Endodermal cell (in vitro differentiated cells): ENCODE measurements at regions not wholly inside any gene's neighbourhood (a gene's known extent, or its start where the extent isn't known, plus 50 kb on each side); places are given as distances from the start of the nearest gene placed in this dataset.
A peak's percentile ranks its signal among the peaks of the same experiment; 100 is the strongest.
"Not testable (repeated sequence)": the region's sequence is repeated elsewhere in the genome, so short reads cannot be mapped to it uniquely, and the experiment has no call there.

ENCODE experiments used
- DNase-seq: peaks from one replicate; pipeline ENCODE4 v3.0.0-alpha.2; 2017
- H3K27ac ChIP-seq: 2 replicates; pipeline ENCODE4 v1.5.1; 2013; ENCODE audit warnings: mild to moderate bottlenecking, low read depth, low read length, moderate library complexity
- H3K27me3 ChIP-seq: 2 replicates; pipeline ENCODE4 v1.6.1; 2013; ENCODE audit warnings: mild to moderate bottlenecking, low read length, moderate library complexity; ENCODE audit not compliant: insufficient read depth, control insufficient read depth, poor library complexity, severe bottlenecking
- H3K36me3 ChIP-seq: 2 replicates; pipeline ENCODE4 v1.7.0; 2013; ENCODE audit warnings: mild to moderate bottlenecking, low read length, moderate library complexity; ENCODE audit not compliant: control insufficient read depth, insufficient read depth
- H3K4me1 ChIP-seq: one replicate; pipeline ENCODE4 v1.7.0; 2013; ENCODE audit warnings: low read length; ENCODE audit not compliant: control insufficient read depth, insufficient read depth
- H3K4me3 ChIP-seq: 2 replicates; pipeline ENCODE4 v1.5.1; 2013; ENCODE audit warnings: mild to moderate bottlenecking, low read length, moderate library complexity
- H3K9ac ChIP-seq: 2 replicates; pipeline ENCODE4 v1.6.1; 2013; ENCODE audit warnings: mild to moderate bottlenecking, low read length, moderate library complexity; ENCODE audit not compliant: poor library complexity, severe bottlenecking; ENCODE audit errors: extremely low read depth
- H3K9me3 ChIP-seq: 2 replicates; pipeline ENCODE4 v1.6.1; 2013; ENCODE audit warnings: mild to moderate bottlenecking, low read length, moderate library complexity; ENCODE audit not compliant: control insufficient read depth
- H3K27ac Mint-ChIP-seq: 2 replicates; pipeline ENCODE4 v1.8.0; 2020; ENCODE audit warnings: mixed read lengths
- H3K27me3 Mint-ChIP-seq: 2 replicates; pipeline ENCODE4 v1.8.0; 2021; ENCODE audit warnings: mild to moderate bottlenecking, mixed read lengths; ENCODE audit not compliant: insufficient read depth
- H3K36me3 Mint-ChIP-seq: 2 replicates; pipeline ENCODE4 v1.8.0; 2020; ENCODE audit warnings: low read depth, mixed read lengths
- H3K4me1 Mint-ChIP-seq: 2 replicates; pipeline ENCODE4 v1.8.0; 2020; ENCODE audit warnings: mixed read lengths
- H3K4me3 Mint-ChIP-seq: 2 replicates; pipeline ENCODE4 v1.8.0; 2020; ENCODE audit warnings: mild to moderate bottlenecking, moderate library complexity, mixed read lengths
- H3K9me3 Mint-ChIP-seq: 2 replicates; pipeline ENCODE4 v1.8.0; 2020; ENCODE audit warnings: mild to moderate bottlenecking, mixed read lengths
- WGBS, 2 experiments: methylation state at CpG; one replicate each; pipeline versions ENCODE4 v1.1.5 to v1.1.7; 2013; ENCODE audit warnings: missing lambda C conversion rate in 2 of 2, mixed read lengths in 1 of 2; ENCODE audit not compliant: insufficient coverage in 1 of 2, insufficient read length in 1 of 2; 5-methylcytosine and 5-hydroxymethylcytosine counted together

- not testable (repeated sequence) for H3K4me3 ChIP-seq, H3K9me3 ChIP-seq, H3K9me3 Mint-ChIP-seq, DNase-seq, H3K36me3 ChIP-seq, H3K27ac ChIP-seq, H3K27ac Mint-ChIP-seq, H3K4me1 Mint-ChIP-seq, H3K4me3 Mint-ChIP-seq, H3K27me3 ChIP-seq, H3K4me1 ChIP-seq, H3K27me3 Mint-ChIP-seq, H3K9ac ChIP-seq, H3K36me3 Mint-ChIP-seq
- 59% methylated on average over 3 of the region's 3 CpGs; no CpG with 5 or more reads in 1 of the 2 experiments for WGBS, 2 experiments
Measured at GRCh38 chr7:150090776-150091175, 217.0 kb downstream of the ATP6V0E2 start.

GRCh38 chr7:150093897-150094296 is 220.1 kb downstream of the ATP6V0E2 start:
- H3K27me3 ChIP-seq, H3K4me1 ChIP-seq, H3K4me1 Mint-ChIP-seq, H3K9ac ChIP-seq, H3K4me3 Mint-ChIP-seq, H3K36me3 Mint-ChIP-seq, H3K9me3 ChIP-seq, H3K4me3 ChIP-seq, H3K27ac Mint-ChIP-seq, H3K27me3 Mint-ChIP-seq, H3K9me3 Mint-ChIP-seq, H3K27ac ChIP-seq, H3K36me3 ChIP-seq: not testable (repeated sequence)
- WGBS, 2 experiments, result 47% methylated on average over 6 of the region's 6 CpGs; no CpG with 5 or more reads in 1 of the 2 experiments
- DNase-seq, result peak; percentile 56

GRCh38 chr7:150096213-150096994 is 222.6 kb downstream of the ATP6V0E2 start:
- H3K27ac Mint-ChIP-seq, H3K36me3 Mint-ChIP-seq, DNase-seq, H3K27ac ChIP-seq, H3K27me3 ChIP-seq, H3K9me3 ChIP-seq, H3K9me3 Mint-ChIP-seq, H3K9ac ChIP-seq, H3K4me1 Mint-ChIP-seq, H3K4me1 ChIP-seq, H3K27me3 Mint-ChIP-seq, H3K36me3 ChIP-seq, H3K4me3 ChIP-seq, H3K4me3 Mint-ChIP-seq: not testable (repeated sequence)
- WGBS, 2 experiments, result 89 to 92% methylated on average over 3 to 6 of the region's 6 CpGs

GRCh38 chr7:150098592-150098991 is 224.6 kb upstream of the LRRC61 start:
- DNase-seq, H3K36me3 Mint-ChIP-seq, H3K9ac ChIP-seq, H3K4me1 ChIP-seq, H3K4me3 ChIP-seq, H3K4me1 Mint-ChIP-seq, H3K9me3 Mint-ChIP-seq, H3K27ac Mint-ChIP-seq, H3K27me3 ChIP-seq, H3K36me3 ChIP-seq, H3K4me3 Mint-ChIP-seq, H3K27ac ChIP-seq, H3K9me3 ChIP-seq: not testable (repeated sequence)
- peaks cover 17% of the 10 kb centered on the region for H3K27me3 Mint-ChIP-seq
- WGBS, 2 experiments, result 85% methylated on average over 4 of the region's 7 CpGs; no CpG with 5 or more reads in 1 of the 2 experiments

GRCh38 chr7:150101282-150101681 is 221.9 kb upstream of the LRRC61 start:
- not testable (repeated sequence) for H3K4me1 Mint-ChIP-seq, H3K4me3 Mint-ChIP-seq, H3K27ac ChIP-seq, H3K36me3 ChIP-seq, H3K9me3 ChIP-seq, DNase-seq, H3K4me1 ChIP-seq, H3K27me3 ChIP-seq, H3K36me3 Mint-ChIP-seq, H3K4me3 ChIP-seq, H3K9ac ChIP-seq, H3K27ac Mint-ChIP-seq, H3K9me3 Mint-ChIP-seq
- 81 to 83% methylated on average over 4 to 5 of the region's 7 CpGs for WGBS, 2 experiments
- peaks cover 18% of the 10 kb centered on the region for H3K27me3 Mint-ChIP-seq

GRCh38 chr7:150107283-150107682 is 215.9 kb upstream of the LRRC61 start:
- WGBS, 2 experiments, result 90% methylated on average over 1 of the region's 1 CpG; no CpG with 5 or more reads in 1 of the 2 experiments
- H3K27ac Mint-ChIP-seq, H3K9me3 Mint-ChIP-seq, H3K4me3 Mint-ChIP-seq, H3K36me3 Mint-ChIP-seq, H3K4me1 Mint-ChIP-seq, H3K27ac ChIP-seq, H3K9ac ChIP-seq, H3K4me1 ChIP-seq, H3K36me3 ChIP-seq, H3K9me3 ChIP-seq, DNase-seq, H3K4me3 ChIP-seq, H3K27me3 ChIP-seq: not testable (repeated sequence)
- peaks cover 15% of the 10 kb centered on the region for H3K27me3 Mint-ChIP-seq

- not testable (repeated sequence) for H3K4me3 ChIP-seq, H3K4me1 ChIP-seq, H3K27ac ChIP-seq, H3K9me3 Mint-ChIP-seq, H3K36me3 Mint-ChIP-seq, H3K36me3 ChIP-seq, H3K4me1 Mint-ChIP-seq, H3K4me3 Mint-ChIP-seq, H3K9ac ChIP-seq, H3K27ac Mint-ChIP-seq, H3K27me3 ChIP-seq, H3K9me3 ChIP-seq
- peak; percentile 88 for DNase-seq
- WGBS, 2 experiments, result no CpG with 5 or more reads among the region's 5 CpGs
- peaks cover 27% of the 10 kb centered on the region for H3K27me3 Mint-ChIP-seq
Measured at GRCh38 chr7:150110375-150110820, 212.8 kb upstream of the LRRC61 start.
